SU-DHL-6 (cell line): ENCODE measurements at regions not wholly inside any gene's neighbourhood (a gene's known extent, or its start where the extent isn't known, plus 50 kb on each side); places are given as distances from the start of the nearest gene placed in this dataset.

Source experiments
- H2AFZ ChIP-seq: fragments of 200-600 bp; sonication (generic); 2 replicates; pipeline ENCODE4 v1.6.1; 2014; ENCODE audit warnings: low read depth, mild to moderate bottlenecking, moderate library complexity, mixed read lengths, antibody characterized with exemption, low read length; ENCODE audit not compliant: severe bottlenecking
- H3F3A ChIP-seq: fragments of 200-600 bp; shearing (Covaris generic); 2 replicates; pipeline ENCODE4 v1.6.0; 2016; ENCODE audit warnings: antibody characterized with exemption, mild to moderate bottlenecking; ENCODE audit not compliant: insufficient read depth
- H3K27ac ChIP-seq: fragments of 200-600 bp; sonication (generic); 2 replicates; pipeline ENCODE4 v1.5.1; 2016; ENCODE audit warnings: low read depth, mild to moderate bottlenecking, low read length, moderate library complexity, mixed read lengths
- H3K27me3 ChIP-seq: fragments of 200-600 bp; sonication (generic), shearing (Covaris generic); 2 replicates; pipeline ENCODE4 v1.6.0; 2014; ENCODE audit warnings: mild to moderate bottlenecking, low read length
- H3K36me3 ChIP-seq: fragments of 200-600 bp; sonication (generic); 2 replicates; pipeline ENCODE4 v1.6.1; 2014; ENCODE audit warnings: mild to moderate bottlenecking, low read length, mixed read lengths
- H3K4me2 ChIP-seq: fragments of 300-600, 200-600 bp; shearing (Covaris generic), sonication (generic); 2 replicates; pipeline ENCODE4 v1.6.0; 2014; ENCODE audit warnings: low read length, low read depth, mild to moderate bottlenecking; ENCODE audit not compliant: poor library complexity, severe bottlenecking
- H3K4me3 ChIP-seq: fragments of 200-600 bp; sonication (generic); 2 replicates; pipeline ENCODE4 v1.5.1; 2014; ENCODE audit warnings: antibody characterized with exemption, low read length, mild to moderate bottlenecking, mixed read lengths; ENCODE audit not compliant: insufficient read depth, poor library complexity, severe bottlenecking
- H3K79me2 ChIP-seq: fragments of 200-600 bp; sonication (generic); 2 replicates; pipeline ENCODE4 v1.6.1; 2014; ENCODE audit warnings: mild to moderate bottlenecking, low read length, moderate library complexity; ENCODE audit not compliant: insufficient read depth
- H3K9ac ChIP-seq: fragments of 200-600 bp; sonication (generic); 2 replicates; pipeline ENCODE4 v1.7.0; 2014; ENCODE audit warnings: mild to moderate bottlenecking, low read length
- H3K9me2 ChIP-seq: fragments of 200-600 bp; sonication (generic); replicated peaks from 2 replicates; pipeline ENCODE4 v1.6.1; 2014; ENCODE audit warnings: low read length; ENCODE audit not compliant: insufficient read depth
- H3K9me3 ChIP-seq: fragments of 200-600 bp; sonication (generic); 2 replicates; pipeline ENCODE4 v1.6.1; 2014; ENCODE audit warnings: low read length, mixed read lengths; ENCODE audit not compliant: insufficient read depth
- H4K20me1 ChIP-seq: fragments of 200-600 bp; sonication (generic); 2 replicates; pipeline ENCODE4 v1.6.1; 2014; ENCODE audit warnings: low read depth, mild to moderate bottlenecking, antibody characterized with exemption, low read length, moderate library complexity, mixed read lengths
- CTCF ChIP-seq: fragments of 200-600 bp; sonication (generic); IDR thresholded peaks from one replicate; pipeline ENCODE4 v1.5.1; 2017; ENCODE audit warnings: antibody characterized with exemption, mild to moderate bottlenecking, low read length, moderate library complexity; ENCODE audit not compliant: insufficient read depth, poor library complexity, severe bottlenecking
- EZH2phosphoT487 ChIP-seq: fragments of 200-600 bp; sonication (generic), shearing (Covaris generic); conservative IDR thresholded peaks from 2 replicates; pipeline ENCODE4 v1.6.1; 2018; ENCODE audit warnings: mild to moderate bottlenecking, antibody characterized with exemption, low read length, moderate library complexity, mixed read lengths

- Histone ChIP-seq H4K20me1 (no peaks in the 10 kb centered on the region), H3K9me3 (no peaks in the 10 kb centered on the region), H3K27me3 (no peaks in the 10 kb centered on the region), H3K79me2 (no peaks in the 10 kb centered on the region), H3K9ac (no peak overlapping the region), H2AFZ (no peak overlapping the region), H3K4me2 (no peak overlapping the region), H3K36me3 (no peaks in the 10 kb centered on the region), H3K9me2 (no peaks in the 10 kb centered on the region), H3K27ac (no peak overlapping the region), H3K4me3 (no peak overlapping the region), H3F3A (no peaks in the 10 kb centered on the region)
- TF ChIP-seq CTCF (no peak), EZH2phosphoT487 (no peak)
Observed at GRCh38 chr5:31120642-31120948, 72.9 kb upstream of the CDH6 start.

- Histone ChIP-seq H3K36me3 (no peaks in the 10 kb centered on the region), H3K9ac (no peak overlapping the region), H3K4me2 (no peak overlapping the region), H3K4me3 (no peak overlapping the region), H4K20me1 (no peaks in the 10 kb centered on the region), H3K27me3 (no peaks in the 10 kb centered on the region), H3K9me3 (no peaks in the 10 kb centered on the region), H3K9me2 (no peaks in the 10 kb centered on the region), H3K27ac (no peak overlapping the region), H2AFZ (no peak overlapping the region), H3F3A (no peaks in the 10 kb centered on the region), H3K79me2 (no peaks in the 10 kb centered on the region)
- TF ChIP-seq CTCF, result no peak
- no peak for TF ChIP-seq EZH2phosphoT487
Observed at GRCh38 chr5:31119938-31120641, 73.4 kb upstream of the CDH6 start.

- Histone ChIP-seq H3K36me3 (no peaks in the 10 kb centered on the region), H3K9ac (no peak overlapping the region), H3K79me2 (no peaks in the 10 kb centered on the region), H3K4me2 (no peak overlapping the region), H3F3A (no peaks in the 10 kb centered on the region), H3K4me3 (no peak overlapping the region), H3K27ac (no peak overlapping the region), H3K9me3 (no peaks in the 10 kb centered on the region), H3K9me2 (no peaks in the 10 kb centered on the region), H3K27me3 (no peaks in the 10 kb centered on the region), H2AFZ (no peak overlapping the region), H4K20me1 (no peaks in the 10 kb centered on the region)
- no peak for TF ChIP-seq EZH2phosphoT487
- no peak for TF ChIP-seq CTCF
Observed at GRCh38 chr5:31116466-31117031, 76.9 kb upstream of the CDH6 start.
